ENCODE measurements at regions not wholly inside any gene's neighbourhood (a gene's known extent, or its start where the extent isn't known, plus 50 kb on each side); places are given as distances from the start of the nearest gene placed in this dataset.
A peak's percentile ranks its signal among the peaks of the same experiment; 100 is the strongest.

DNA sequence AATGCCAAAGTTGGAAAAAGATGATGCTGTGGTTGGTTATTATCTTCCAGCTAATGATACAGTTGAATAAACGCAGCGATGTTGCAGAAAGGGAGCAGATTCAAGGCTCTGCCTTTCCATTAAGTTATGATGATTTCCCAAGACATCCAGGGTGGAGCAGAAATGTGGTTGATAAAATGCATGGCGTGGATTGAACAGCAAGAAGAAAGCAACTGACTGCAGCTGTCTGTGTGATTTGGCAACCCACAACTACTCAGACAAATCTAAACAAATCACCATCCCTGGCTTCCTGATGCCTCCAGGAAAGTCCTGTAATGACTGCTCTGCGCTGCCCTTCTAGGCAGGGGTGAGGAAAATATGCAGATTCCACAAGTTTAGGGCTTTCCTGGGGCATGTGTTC lies 166.3 kb downstream of the NRP2 start:
- no peaks in the 10 kb centered on the region for H3K79me2 ChIP-seq (ENCODE audit: control insufficient read depth, insufficient read depth, low read length)
- DNase-seq (ENCODE audit: low read depth, low spot score), result no peak
- H3K27me3 ChIP-seq (ENCODE audit: control insufficient read depth, extremely low read depth, insufficient read depth, low read length), result no peaks in the 10 kb centered on the region
- H3K9ac ChIP-seq (ENCODE audit: control insufficient read depth, extremely low read depth, insufficient read depth, low read length), result no peak overlapping the region
- H3K9me1 ChIP-seq (ENCODE audit: control insufficient read depth, extremely low read depth, insufficient read depth, low read length), result no peaks in the 10 kb centered on the region
- no peak for TF ChIP-seq EZH2 (IDR thresholded peaks at IDR 0.05; ENCODE audit: low read length)
- TF ChIP-seq, protein P1, sequence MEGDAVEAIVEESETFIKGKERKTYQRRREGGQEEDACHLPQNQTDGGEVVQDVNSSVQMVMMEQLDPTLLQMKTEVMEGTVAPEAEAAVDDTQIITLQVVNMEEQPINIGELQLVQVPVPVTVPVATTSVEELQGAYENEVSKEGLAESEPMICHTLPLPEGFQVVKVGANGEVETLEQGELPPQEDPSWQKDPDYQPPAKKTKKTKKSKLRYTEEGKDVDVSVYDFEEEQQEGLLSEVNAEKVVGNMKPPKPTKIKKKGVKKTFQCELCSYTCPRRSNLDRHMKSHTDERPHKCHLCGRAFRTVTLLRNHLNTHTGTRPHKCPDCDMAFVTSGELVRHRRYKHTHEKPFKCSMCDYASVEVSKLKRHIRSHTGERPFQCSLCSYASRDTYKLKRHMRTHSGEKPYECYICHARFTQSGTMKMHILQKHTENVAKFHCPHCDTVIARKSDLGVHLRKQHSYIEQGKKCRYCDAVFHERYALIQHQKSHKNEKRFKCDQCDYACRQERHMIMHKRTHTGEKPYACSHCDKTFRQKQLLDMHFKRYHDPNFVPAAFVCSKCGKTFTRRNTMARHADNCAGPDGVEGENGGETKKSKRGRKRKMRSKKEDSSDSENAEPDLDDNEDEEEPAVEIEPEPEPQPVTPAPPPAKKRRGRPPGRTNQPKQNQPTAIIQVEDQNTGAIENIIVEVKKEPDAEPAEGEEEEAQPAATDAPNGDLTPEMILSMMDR (optimal IDR thresholded peaks at IDR 0.05 in 1 of 3, IDR thresholded peaks at IDR 0.05 in 1 of 3, conservative IDR thresholded peaks at IDR 0.05 in 1 of 3; ENCODE audit: extremely low read depth in 1 of 3, insufficient read depth in 2 of 3, low read length in 3 of 3), result no peak
- H3K9me3 ChIP-seq (ENCODE audit: control insufficient read depth, low read depth, low read length), result no peaks in the 10 kb centered on the region
- H2AFZ ChIP-seq (ENCODE audit: control insufficient read depth, low read length), result no peak overlapping the region
- no peak overlapping the region for H3K27ac ChIP-seq (ENCODE audit: control insufficient read depth, insufficient read depth, low read length)
- no peak overlapping the region for H3K4me3 ChIP-seq (ENCODE audit: control insufficient read depth in 2 of 3, extremely low read depth in 1 of 3, insufficient read depth in 2 of 3, low read depth in 1 of 3, low read length in 3 of 3)
- FAIRE-seq, result peak; percentile 81
- H3K4me2 ChIP-seq (ENCODE audit: control insufficient read depth, extremely low read depth, insufficient read depth, low read depth, low read length), result no peak overlapping the region
- dilution Hi-C loops (cut with MboI; ENCODE audit: extremely low pct_ligation_motif_present, low sequenced_read_pairs), result no loop called here
- no peaks in the 10 kb centered on the region for H4K20me1 ChIP-seq (ENCODE audit: control insufficient read depth, extremely low read depth, insufficient read depth, low read length)
- no peaks in the 10 kb centered on the region for H3K4me1 ChIP-seq (ENCODE audit: control insufficient read depth, extremely low read depth, insufficient read depth, low read length)
- H3K36me3 ChIP-seq (ENCODE audit: control insufficient read depth in 2 of 2, extremely low read depth in 1 of 2, insufficient read depth in 2 of 2, low read length in 2 of 2), result no peaks in the 10 kb centered on the region

All from keratinocyte (primary cell).